Karpas-422 (cell line): ENCODE measurements at regions not wholly inside any gene's neighbourhood (a gene's known extent, or its start where the extent isn't known, plus 50 kb on each side); places are given as distances from the start of the nearest gene placed in this dataset.

Experiments used
- DNase-seq: peaks from one replicate; pipeline ENCODE4 v3.0.0-alpha.2; 2015
- H2AFZ ChIP-seq: fragments of 200-600 bp; sonication (generic); 2 replicates; pipeline ENCODE4 v1.6.1; 2014; ENCODE audit warnings: antibody characterized with exemption, low read length, mixed read lengths
- H3K27ac ChIP-seq: fragments of 200-600 bp; sonication (generic); 2 replicates; pipeline ENCODE4 v1.5.1; 2014; ENCODE audit warnings: mild to moderate bottlenecking, low read length, moderate library complexity
- H3K27me3 ChIP-seq: fragments of 200-600 bp; sonication (generic); 2 replicates; pipeline ENCODE4 v1.6.1; 2014; ENCODE audit warnings: low read length, mixed read lengths
- H3K36me3 ChIP-seq: fragments of 200-600 bp; sonication (generic); 2 replicates; pipeline ENCODE4 v1.6.1; 2014; ENCODE audit warnings: low read length, mixed read lengths; ENCODE audit not compliant: insufficient read depth
- H3K4me1 ChIP-seq: fragments of 200-600 bp; sonication (generic); 2 replicates; pipeline ENCODE4 v1.6.1; 2014; ENCODE audit warnings: mild to moderate bottlenecking, low read length, mixed read lengths
- H3K4me2 ChIP-seq: fragments of 200-600 bp; sonication (generic); 2 replicates; pipeline ENCODE4 v1.6.1; 2014; ENCODE audit warnings: low read length, low read depth, mild to moderate bottlenecking; ENCODE audit not compliant: poor library complexity, severe bottlenecking
- H3K4me3 ChIP-seq: fragments of 200-600 bp; sonication (generic); 2 replicates; pipeline ENCODE4 v1.5.1; 2014; ENCODE audit warnings: mild to moderate bottlenecking, antibody characterized with exemption, low read length, mixed read lengths
- H3K79me2 ChIP-seq: fragments of 200-600 bp; sonication (generic); 2 replicates; pipeline ENCODE4 v1.6.1; 2014; ENCODE audit warnings: mild to moderate bottlenecking, low read length, mixed read lengths
- H3K9ac ChIP-seq: fragments of 200-600 bp; sonication (generic); 2 replicates; pipeline ENCODE4 v1.6.0; 2014; ENCODE audit warnings: low read length
- H3K9me2 ChIP-seq: fragments of 200-600 bp; sonication (generic), shearing (Covaris generic); replicated peaks from 2 replicates; pipeline ENCODE4 v1.6.0; 2014; ENCODE audit warnings: mild to moderate bottlenecking, low read length, moderate library complexity; ENCODE audit not compliant: insufficient read depth
- H3K9me3 ChIP-seq: fragments of 300-700, 200-600 bp; sonication (generic); 2 replicates; pipeline ENCODE4 v1.6.1; 2014; ENCODE audit warnings: low read length, mixed read lengths
- H4K20me1 ChIP-seq: fragments of 200-600 bp; sonication (generic); 2 replicates; pipeline ENCODE4 v1.6.1; 2014; ENCODE audit warnings: mild to moderate bottlenecking, antibody characterized with exemption, low read length, low read depth; ENCODE audit not compliant: insufficient read depth

DNA sequence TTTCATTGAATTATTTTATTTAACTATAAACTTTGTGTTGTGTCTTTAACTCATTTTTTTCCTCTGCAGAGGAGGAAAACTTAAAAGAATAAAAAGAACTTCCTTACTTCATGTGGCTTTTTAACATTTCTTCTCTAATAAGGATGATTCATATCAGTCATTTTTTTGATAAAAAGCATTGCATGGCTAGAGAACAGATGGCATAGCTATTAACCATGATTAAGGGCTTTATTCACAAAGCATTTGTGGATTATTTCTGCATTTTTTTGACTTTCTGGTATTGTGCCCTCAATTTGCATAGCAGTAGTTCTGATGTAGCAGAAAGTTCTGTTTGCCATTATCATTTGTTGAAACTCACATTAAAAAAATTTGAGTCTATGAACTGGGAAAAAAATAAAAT, 540.8 kb downstream of the SI start:
- Histone ChIP-seq H3K4me2 (no peak overlapping the region), H3K4me3 (no peak overlapping the region), H3K4me1 (no peaks in the 10 kb centered on the region), H3K36me3 (no peaks in the 10 kb centered on the region), H3K9me2 (no peaks in the 10 kb centered on the region), H4K20me1 (no peaks in the 10 kb centered on the region), H3K79me2 (no peaks in the 10 kb centered on the region), H3K9ac (no peak overlapping the region), H2AFZ (no peak overlapping the region), H3K9me3 (peaks cover 23% of the 10 kb centered on the region), H3K27ac (no peak overlapping the region), H3K27me3 (no peaks in the 10 kb centered on the region)
- DNase-seq: no peak

DNA sequence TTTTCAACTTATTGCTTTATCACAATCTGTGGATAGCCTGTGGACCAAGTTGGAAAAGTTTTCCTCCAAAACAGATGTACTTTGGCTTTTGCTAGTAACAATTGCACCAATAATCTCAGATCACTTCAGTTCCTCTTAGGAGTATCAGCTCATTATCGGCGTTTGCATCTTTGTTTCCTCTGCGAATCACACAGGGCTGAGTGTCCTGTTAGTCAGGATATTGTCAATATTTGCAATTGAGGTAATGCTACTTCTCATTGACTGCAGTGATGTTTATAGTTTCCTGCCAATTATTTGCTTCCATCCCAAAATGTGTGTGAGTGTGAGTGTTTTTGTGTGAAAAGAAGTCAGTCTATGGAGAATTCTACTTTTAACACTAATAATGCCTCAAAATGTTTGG, 545.0 kb downstream of the SI start:
- no peak overlapping the region for H3K4me2 ChIP-seq
- no peaks in the 10 kb centered on the region for H3K27me3 ChIP-seq
- no peak for DNase-seq
- H3K4me1 ChIP-seq: no peaks in the 10 kb centered on the region
- H3K9me2 ChIP-seq: no peaks in the 10 kb centered on the region
- no peak overlapping the region for H2AFZ ChIP-seq
- no peaks in the 10 kb centered on the region for H4K20me1 ChIP-seq
- H3K27ac ChIP-seq: no peak overlapping the region
- no peaks in the 10 kb centered on the region for H3K36me3 ChIP-seq
- no peaks in the 10 kb centered on the region for H3K79me2 ChIP-seq
- H3K9ac ChIP-seq: no peak overlapping the region
- no peak overlapping the region for H3K4me3 ChIP-seq
- H3K9me3 ChIP-seq: peaks cover 21% of the 10 kb centered on the region

DNA sequence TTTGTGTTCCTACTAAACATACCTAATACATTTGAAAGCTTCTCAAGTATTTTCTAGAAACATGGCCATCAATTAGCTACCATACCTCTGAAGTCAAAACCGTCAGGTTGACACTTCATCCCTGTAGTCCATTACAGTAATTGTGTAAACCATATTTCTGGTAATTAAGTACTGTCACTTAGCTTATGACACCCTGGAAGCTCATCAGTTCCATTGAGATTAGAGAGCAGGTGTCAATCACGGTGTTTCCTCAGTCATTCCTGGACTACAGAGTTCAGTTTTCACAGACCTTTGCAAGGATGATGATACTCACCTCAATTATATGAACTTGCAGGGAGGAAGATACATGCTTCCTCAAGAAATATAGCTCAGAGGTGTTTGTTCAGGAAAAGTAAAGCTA, 552.0 kb downstream of the SI start:
- Histone ChIP-seq H3K36me3 (no peaks in the 10 kb centered on the region), H3K9ac (no peak overlapping the region), H3K4me1 (no peaks in the 10 kb centered on the region), H3K79me2 (no peaks in the 10 kb centered on the region), H3K4me2 (no peak overlapping the region), H4K20me1 (no peaks in the 10 kb centered on the region), H3K9me2 (no peaks in the 10 kb centered on the region), H3K9me3 (peaks cover 11% of the 10 kb centered on the region), H2AFZ (no peak overlapping the region), H3K27me3 (no peaks in the 10 kb centered on the region), H3K27ac (no peak overlapping the region), H3K4me3 (no peak overlapping the region)
- DNase-seq: no peak

DNA sequence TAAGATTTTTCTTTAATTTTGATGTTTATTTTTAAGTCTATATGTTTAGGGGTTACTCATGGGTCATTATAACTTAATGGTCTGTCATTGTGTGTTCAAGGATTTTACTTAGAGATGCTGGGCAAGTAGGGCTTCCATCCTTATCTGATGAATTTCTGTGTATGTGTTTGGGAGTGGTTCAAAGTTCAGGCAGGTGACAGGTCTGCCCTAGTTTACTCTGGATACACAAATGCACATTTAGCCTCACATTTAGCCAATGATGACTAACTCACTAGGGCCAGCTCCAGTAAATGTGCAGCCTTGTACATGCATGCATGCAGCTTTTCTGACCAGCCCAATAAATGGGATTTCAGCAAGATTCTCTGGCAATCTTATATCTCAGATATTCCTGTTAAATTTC, 554.1 kb downstream of the SI start:
- Histone ChIP-seq H3K9me3 (peaks cover 20% of the 10 kb centered on the region), H3K4me3 (no peak overlapping the region), H3K27ac (no peak overlapping the region), H3K36me3 (no peaks in the 10 kb centered on the region), H3K4me2 (no peak overlapping the region), H3K4me1 (no peaks in the 10 kb centered on the region), H4K20me1 (no peaks in the 10 kb centered on the region), H3K27me3 (no peaks in the 10 kb centered on the region), H3K9me2 (no peaks in the 10 kb centered on the region), H3K9ac (no peak overlapping the region), H3K79me2 (no peaks in the 10 kb centered on the region), H2AFZ (no peak overlapping the region)
- no peak for DNase-seq

DNA sequence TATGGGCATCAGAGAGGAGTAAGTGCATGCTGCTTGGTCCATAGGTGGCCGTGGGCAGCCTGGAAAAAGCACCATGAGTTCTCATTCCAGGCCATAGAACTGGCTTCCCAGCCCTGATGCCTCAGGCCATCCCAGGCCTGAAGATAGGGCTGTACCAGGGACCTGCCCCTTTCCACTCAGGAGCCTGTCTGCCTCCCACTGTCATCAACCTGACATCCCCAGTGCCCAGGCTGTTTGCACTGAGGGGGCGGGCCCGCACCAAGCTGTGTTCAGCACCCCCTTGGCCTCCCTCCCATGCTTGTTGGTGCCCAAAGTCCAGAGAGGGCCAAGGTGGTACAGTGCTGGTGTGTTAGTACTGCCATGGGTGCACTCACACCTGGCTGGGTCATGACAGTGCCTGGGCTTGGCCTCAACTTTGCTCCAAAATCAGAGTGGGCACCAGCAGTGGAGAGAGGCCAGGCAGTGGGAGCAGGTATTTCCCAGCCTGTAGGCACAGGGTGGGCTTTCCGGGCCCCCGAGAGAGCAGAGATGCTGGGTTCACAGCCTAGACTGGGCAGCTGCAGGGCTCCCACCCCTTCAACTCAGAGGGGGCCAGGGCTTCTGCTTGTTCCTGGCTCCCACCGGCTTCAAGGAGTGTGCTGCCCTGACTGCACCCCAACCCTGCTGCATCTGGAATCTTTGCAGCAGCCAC, 556.1 kb downstream of the SI start:
- no peaks in the 10 kb centered on the region for H3K9me2 ChIP-seq
- H3K9me3 ChIP-seq: peaks cover 33% of the 10 kb centered on the region
- no peaks in the 10 kb centered on the region for H3K36me3 ChIP-seq
- no peak overlapping the region for H3K4me2 ChIP-seq
- H3K4me1 ChIP-seq: no peaks in the 10 kb centered on the region
- no peak overlapping the region for H3K4me3 ChIP-seq
- no peak overlapping the region for H3K27ac ChIP-seq
- no peaks in the 10 kb centered on the region for H3K27me3 ChIP-seq
- no peak overlapping the region for H2AFZ ChIP-seq
- H4K20me1 ChIP-seq: no peaks in the 10 kb centered on the region
- no peak overlapping the region for H3K9ac ChIP-seq
- DNase-seq: no peak
- no peaks in the 10 kb centered on the region for H3K79me2 ChIP-seq

DNA sequence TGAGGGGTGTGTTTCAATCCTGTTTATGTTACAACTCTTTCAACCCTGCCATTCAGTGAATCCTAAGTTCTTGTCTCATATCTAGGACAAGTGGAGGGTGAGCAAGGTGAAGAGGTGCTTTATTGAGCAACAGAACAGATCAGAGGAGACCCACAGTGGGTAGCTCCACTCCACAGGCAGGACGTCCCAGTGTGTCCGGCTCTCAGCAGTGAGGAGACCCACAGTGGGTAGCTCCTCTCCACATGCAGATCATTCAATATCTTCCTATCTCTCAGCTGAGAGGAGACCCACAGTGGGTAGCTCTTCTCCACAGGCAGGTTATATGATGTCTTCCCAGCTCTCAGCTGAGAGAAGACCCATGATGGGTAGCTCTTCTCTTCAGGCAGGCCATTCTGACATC, 556.7 kb downstream of the SI start:
- H3K9me3 ChIP-seq: peaks cover 33% of the 10 kb centered on the region
- no peaks in the 10 kb centered on the region for H4K20me1 ChIP-seq
- H3K27me3 ChIP-seq: no peaks in the 10 kb centered on the region
- no peak overlapping the region for H2AFZ ChIP-seq
- no peak overlapping the region for H3K4me2 ChIP-seq
- no peaks in the 10 kb centered on the region for H3K9me2 ChIP-seq
- H3K27ac ChIP-seq: no peak overlapping the region
- DNase-seq: no peak
- H3K9ac ChIP-seq: no peak overlapping the region
- H3K4me3 ChIP-seq: no peak overlapping the region
- no peaks in the 10 kb centered on the region for H3K4me1 ChIP-seq
- no peaks in the 10 kb centered on the region for H3K36me3 ChIP-seq
- no peaks in the 10 kb centered on the region for H3K79me2 ChIP-seq

GRCh38 chr3:164521139-164521538, 557.2 kb downstream of the SI start:
- Histone ChIP-seq H3K27me3 (no peaks in the 10 kb centered on the region), H3K4me2 (no peak overlapping the region), H3K4me1 (no peaks in the 10 kb centered on the region), H3K9me3 (peaks cover 35% of the 10 kb centered on the region), H4K20me1 (no peaks in the 10 kb centered on the region), H3K79me2 (no peaks in the 10 kb centered on the region), H3K27ac (no peak overlapping the region), H3K9me2 (no peaks in the 10 kb centered on the region), H3K36me3 (no peaks in the 10 kb centered on the region), H3K4me3 (no peak overlapping the region), H2AFZ (no peak overlapping the region), H3K9ac (no peak overlapping the region)
- DNase-seq: no peak

DNA sequence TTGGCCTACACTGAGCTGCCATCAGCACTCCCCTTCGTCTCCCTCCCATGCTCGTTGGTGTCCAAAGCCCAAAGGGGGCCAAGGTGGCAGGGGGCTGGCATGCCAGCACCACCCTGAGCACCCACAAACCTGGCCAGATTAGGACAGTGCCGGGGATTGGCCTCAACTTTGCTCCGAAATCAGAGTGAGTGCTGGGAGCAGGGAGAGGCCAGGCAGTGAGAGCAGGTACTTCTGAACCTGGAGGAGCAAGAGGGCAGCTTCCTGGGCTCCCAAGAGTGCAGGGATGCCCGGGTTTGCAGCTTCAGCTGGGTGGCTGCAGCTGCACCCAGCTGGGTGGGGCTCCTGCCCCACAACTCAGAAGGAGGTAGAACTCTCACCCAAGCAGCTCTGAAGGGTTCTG, 563.0 kb downstream of the SI start:
- H3K4me1 ChIP-seq: no peaks in the 10 kb centered on the region
- H3K36me3 ChIP-seq: no peaks in the 10 kb centered on the region
- peaks cover 31% of the 10 kb centered on the region for H3K9me3 ChIP-seq
- no peaks in the 10 kb centered on the region for H3K9me2 ChIP-seq
- no peaks in the 10 kb centered on the region for H4K20me1 ChIP-seq
- H3K9ac ChIP-seq: no peak overlapping the region
- H3K4me2 ChIP-seq: no peak overlapping the region
- DNase-seq: no peak
- H3K27me3 ChIP-seq: no peaks in the 10 kb centered on the region
- no peak overlapping the region for H3K27ac ChIP-seq
- no peak overlapping the region for H3K4me3 ChIP-seq
- H3K79me2 ChIP-seq: no peaks in the 10 kb centered on the region
- H2AFZ ChIP-seq: no peak overlapping the region

GRCh38 chr3:164514576-164514975, 563.7 kb downstream of the SI start:
- no peaks in the 10 kb centered on the region for H3K27me3 ChIP-seq
- H4K20me1 ChIP-seq: no peaks in the 10 kb centered on the region
- peaks cover 26% of the 10 kb centered on the region for H3K9me3 ChIP-seq
- H3K9ac ChIP-seq: no peak overlapping the region
- no peak for DNase-seq
- no peaks in the 10 kb centered on the region for H3K9me2 ChIP-seq
- no peak overlapping the region for H3K4me3 ChIP-seq
- H3K4me2 ChIP-seq: no peak overlapping the region
- H3K79me2 ChIP-seq: no peaks in the 10 kb centered on the region
- no peaks in the 10 kb centered on the region for H3K36me3 ChIP-seq
- H3K27ac ChIP-seq: no peak overlapping the region
- H2AFZ ChIP-seq: no peak overlapping the region
- no peaks in the 10 kb centered on the region for H3K4me1 ChIP-seq
